Dermis microvascular lymphatic vessel endothelial cell (primary cell): ENCODE measurements at regions not wholly inside any gene's neighbourhood (a gene's known extent, or its start where the extent isn't known, plus 50 kb on each side); places are given as distances from the start of the nearest gene placed in this dataset.

ENCODE experiments used
- DNase-seq, 2 donors: peaks; one replicate each; pipeline versions ENCODE4 v3.0.0 to v3.0.0-alpha.2; 2010; ENCODE audit warnings: low read depth in 2 of 2

GRCh38 chr3:22111226-22111625 lies 360.2 kb upstream of the ZNF385D start:
- no peak for DNase-seq

- no peak for DNase-seq
Observed at GRCh38 chr3:22113453-22113852, 362.4 kb upstream of the ZNF385D start.

- no peak for DNase-seq
Observed at GRCh38 chr3:22115581-22115980, 364.6 kb upstream of the ZNF385D start.

GRCh38 chr3:22117091-22117490 lies 366.1 kb upstream of the ZNF385D start:
- DNase-seq = no peak

GRCh38 chr3:22117751-22118346 lies 366.8 kb upstream of the ZNF385D start:
- DNase-seq = peak; percentile 36 to 55

- no peak for DNase-seq
Observed at GRCh38 chr3:22118542-22118941, 367.5 kb upstream of the ZNF385D start.

GRCh38 chr3:22121068-22121701 lies 370.2 kb upstream of the ZNF385D start:
- no peak for DNase-seq

GRCh38 chr3:22122567-22122966 lies 371.6 kb upstream of the ZNF385D start:
- DNase-seq = no peak

GRCh38 chr3:22129101-22129500 lies 378.1 kb upstream of the ZNF385D start:
- DNase-seq = no peak

GRCh38 chr3:22141769-22142168 lies 390.8 kb upstream of the ZNF385D start:
- no peak for DNase-seq

GRCh38 chr3:22147161-22147560 lies 396.2 kb upstream of the ZNF385D start:
- no peak for DNase-seq

GRCh38 chr3:22156868-22157267 lies 405.9 kb upstream of the ZNF385D start:
- DNase-seq = no peak

GRCh38 chr3:22157848-22158247 lies 406.8 kb upstream of the ZNF385D start:
- no peak for DNase-seq

- DNase-seq = no peak
Observed at GRCh38 chr3:22159004-22159695, 408.1 kb upstream of the ZNF385D start.

- no peak for DNase-seq
Observed at GRCh38 chr3:22161315-22161714, 410.3 kb upstream of the ZNF385D start.

GRCh38 chr3:22170370-22170769 lies 419.4 kb upstream of the ZNF385D start:
- DNase-seq = no peak

GRCh38 chr3:22172964-22173363 lies 422.0 kb upstream of the ZNF385D start:
- no peak for DNase-seq

- no peak for DNase-seq
Observed at GRCh38 chr3:22175947-22176346, 424.9 kb upstream of the ZNF385D start.

GRCh38 chr3:22176911-22177310 lies 425.9 kb upstream of the ZNF385D start:
- DNase-seq = no peak

GRCh38 chr3:22189616-22190015 lies 438.6 kb upstream of the ZNF385D start:
- DNase-seq = no peak

- DNase-seq = no peak
Observed at GRCh38 chr3:22199095-22199494, 448.1 kb upstream of the ZNF385D start.

GRCh38 chr3:22208844-22209243 lies 457.8 kb upstream of the ZNF385D start:
- no peak for DNase-seq

- no peak for DNase-seq
Observed at GRCh38 chr3:22209578-22209977, 458.6 kb upstream of the ZNF385D start.
